SK-N-SH (cell line): ENCODE measurements at regions not wholly inside any gene's neighbourhood (a gene's known extent, or its start where the extent isn't known, plus 50 kb on each side); places are given as distances from the start of the nearest gene placed in this dataset.

Experiments
- CTCF ChIP-seq: fragments of 200-600 bp; sonication (generic); IDR thresholded peaks from 2 replicates; pipeline ENCODE4 v1.6.1; 2017; ENCODE audit warnings: antibody characterized with exemption, mild to moderate bottlenecking, moderate library complexity
- EP300 ChIP-seq, 2 experiments: IDR thresholded peaks; 2 replicates each; pipeline versions ENCODE4 v1.4.0 to v1.6.1; 2012; ENCODE audit warnings: borderline replicate concordance in 1 of 2, low read depth in 1 of 2, low read length in 1 of 2

- TF ChIP-seq CTCF (no peak), EP300 (IDR thresholded peaks at IDR 0.05; ENCODE audit: borderline replicate concordance in 1 of 2, low read depth in 1 of 2, low read length in 1 of 2) (no peak)
Observed at GRCh38 chr19:28655054-28655453, 557.9 kb downstream of the UQCRFS1 start.
